ENCODE measurements at regions not wholly inside any gene's neighbourhood (a gene's known extent, or its start where the extent isn't known, plus 50 kb on each side); places are given as distances from the start of the nearest gene placed in this dataset.

DNA sequence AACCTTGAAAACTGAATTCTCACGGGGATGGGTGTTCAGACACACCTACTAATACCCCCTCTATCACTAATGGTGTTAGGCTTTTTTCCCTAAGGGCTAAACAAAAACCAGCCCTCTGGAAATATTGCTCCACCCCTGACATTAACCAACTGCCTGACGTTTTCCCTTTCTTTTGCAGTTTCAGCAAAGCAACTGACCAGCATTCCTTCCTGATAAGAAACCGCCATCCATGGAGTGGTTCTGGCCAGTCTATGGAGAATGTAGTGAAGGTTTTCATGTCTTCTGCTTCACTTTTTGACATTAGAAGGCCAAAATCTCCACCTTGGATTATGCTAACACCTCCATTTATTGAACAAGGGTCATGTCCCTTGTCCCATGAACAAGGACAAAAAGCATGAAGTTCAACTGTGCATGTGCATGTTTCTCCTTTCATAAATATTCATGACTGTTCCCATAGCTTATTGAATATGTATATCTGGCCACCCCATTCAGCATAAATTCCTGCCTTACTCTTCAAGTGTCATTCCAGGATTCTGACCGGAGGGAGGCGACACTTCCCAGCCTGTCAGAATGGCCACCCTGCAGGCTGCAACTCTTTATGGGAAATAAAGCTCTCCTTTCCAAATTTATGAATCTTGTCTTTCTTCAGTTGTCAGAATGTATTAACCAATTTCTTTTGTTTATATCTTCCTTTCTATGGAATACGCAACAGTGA lies 314.3 kb downstream of the HHIPL2 start:
- TF ChIP-seq YY1 (IDR thresholded peaks at IDR 0.05; ENCODE audit: insufficient read depth, insufficient read length) (no peak), ZNF274 (IDR thresholded peaks at IDR 0.05; ENCODE audit: low read depth, low read length) (no peak), SUZ12 (IDR thresholded peaks at IDR 0.05; ENCODE audit: extremely low read depth, insufficient read depth, insufficient read length) (no peak)

All from NT2/D1 (cell line).